ENCODE measurements at regions not wholly inside any gene's neighbourhood (a gene's known extent, or its start where the extent isn't known, plus 50 kb on each side); places are given as distances from the start of the nearest gene placed in this dataset.

- Histone ChIP-seq H3K9me3 (ENCODE audit: low read length) (no peaks in the 10 kb centered on the region), H2AFZ (ENCODE audit: low read length) (no peak overlapping the region), H4K20me1 (ENCODE audit: insufficient read depth, low read length) (no peaks in the 10 kb centered on the region), H3K9ac (ENCODE audit: low read length) (no peak overlapping the region), H3K4me1 (ENCODE audit: insufficient read depth, low read length, severe bottlenecking) (no peaks in the 10 kb centered on the region), H3K27me3 (ENCODE audit: insufficient read depth, low read length) (no peaks in the 10 kb centered on the region), H3K36me3 (ENCODE audit: insufficient read depth, low read length) (no peaks in the 10 kb centered on the region), H3K4me2 (ENCODE audit: low read length) (no peak overlapping the region), H3K4me3 (ENCODE audit: low read depth, low read length, poor library complexity, severe bottlenecking) (no peak overlapping the region), H3K79me2 (ENCODE audit: insufficient read depth, low read length) (no peaks in the 10 kb centered on the region), H3K27ac (ENCODE audit: low read depth, low read length, poor library complexity, severe bottlenecking) (no peak overlapping the region), H3F3A (ENCODE audit: insufficient read depth, low read length) (no peaks in the 10 kb centered on the region), H3K9me2 (ENCODE audit: low read depth, low read length) (no peaks in the 10 kb centered on the region)
- TF ChIP-seq EZH2 (IDR thresholded peaks at IDR 0.05; ENCODE audit: borderline replicate concordance, low read length) = no peak
- no peak for TF ChIP-seq CTCF (IDR thresholded peaks at IDR 0.05; ENCODE audit: low read length)
Observed at GRCh38 chr12:97005174-97005573, 98.1 kb downstream of the NEDD1 start.

GRCh38 chr12:97005646-97006045, 98.6 kb downstream of the NEDD1 start:
- no peak overlapping the region for H3K9ac ChIP-seq (ENCODE audit: low read length)
- H3K27ac ChIP-seq (ENCODE audit: low read depth, low read length, poor library complexity, severe bottlenecking) = no peak overlapping the region
- H3K4me1 ChIP-seq (ENCODE audit: insufficient read depth, low read length, severe bottlenecking) = no peaks in the 10 kb centered on the region
- no peaks in the 10 kb centered on the region for H3K9me3 ChIP-seq (ENCODE audit: low read length)
- no peak overlapping the region for H2AFZ ChIP-seq (ENCODE audit: low read length)
- no peak overlapping the region for H3K4me3 ChIP-seq (ENCODE audit: low read depth, low read length, poor library complexity, severe bottlenecking)
- TF ChIP-seq EZH2 (IDR thresholded peaks at IDR 0.05; ENCODE audit: borderline replicate concordance, low read length) = no peak
- no peak for TF ChIP-seq CTCF (IDR thresholded peaks at IDR 0.05; ENCODE audit: low read length)
- H4K20me1 ChIP-seq (ENCODE audit: insufficient read depth, low read length) = no peaks in the 10 kb centered on the region
- H3K4me2 ChIP-seq (ENCODE audit: low read length) = no peak overlapping the region
- H3K27me3 ChIP-seq (ENCODE audit: insufficient read depth, low read length) = no peaks in the 10 kb centered on the region
- no peaks in the 10 kb centered on the region for H3F3A ChIP-seq (ENCODE audit: insufficient read depth, low read length)
- no peaks in the 10 kb centered on the region for H3K36me3 ChIP-seq (ENCODE audit: insufficient read depth, low read length)
- no peaks in the 10 kb centered on the region for H3K79me2 ChIP-seq (ENCODE audit: insufficient read depth, low read length)
- no peaks in the 10 kb centered on the region for H3K9me2 ChIP-seq (ENCODE audit: low read depth, low read length)

- Histone ChIP-seq H3K9me2 (ENCODE audit: low read depth, low read length) (no peaks in the 10 kb centered on the region), H2AFZ (ENCODE audit: low read length) (no peak overlapping the region), H3K36me3 (ENCODE audit: insufficient read depth, low read length) (no peaks in the 10 kb centered on the region), H3K4me3 (ENCODE audit: low read depth, low read length, poor library complexity, severe bottlenecking) (no peak overlapping the region), H3K9me3 (ENCODE audit: low read length) (no peaks in the 10 kb centered on the region), H3K9ac (ENCODE audit: low read length) (no peak overlapping the region), H3K4me2 (ENCODE audit: low read length) (no peak overlapping the region), H3K4me1 (ENCODE audit: insufficient read depth, low read length, severe bottlenecking) (no peaks in the 10 kb centered on the region), H3K27me3 (ENCODE audit: insufficient read depth, low read length) (no peaks in the 10 kb centered on the region), H4K20me1 (ENCODE audit: insufficient read depth, low read length) (no peaks in the 10 kb centered on the region), H3F3A (ENCODE audit: insufficient read depth, low read length) (no peaks in the 10 kb centered on the region), H3K27ac (ENCODE audit: low read depth, low read length, poor library complexity, severe bottlenecking) (no peak overlapping the region), H3K79me2 (ENCODE audit: insufficient read depth, low read length) (no peaks in the 10 kb centered on the region)
- TF ChIP-seq CTCF (IDR thresholded peaks at IDR 0.05; ENCODE audit: low read length) = no peak
- no peak for TF ChIP-seq EZH2 (IDR thresholded peaks at IDR 0.05; ENCODE audit: borderline replicate concordance, low read length)
Observed at GRCh38 chr12:97006585-97006984, 99.5 kb downstream of the NEDD1 start.
